GM12872 (cell line): ENCODE measurements at regions not wholly inside any gene's neighbourhood (a gene's known extent, or its start where the extent isn't known, plus 50 kb on each side); places are given as distances from the start of the nearest gene placed in this dataset.

Source experiments
- TF ChIP-seq, protein P1 (sequence below): IDR thresholded peaks from 3 replicates; pipeline ENCODE4 v1.5.1; 2011; ENCODE audit warnings: low read depth, mild to moderate bottlenecking, low read length, moderate library complexity; ENCODE audit not compliant: insufficient read depth

GRCh38 chr2:19617257-19617848 is 258.9 kb upstream of the OSR1 start:
- TF ChIP-seq, protein P1, sequence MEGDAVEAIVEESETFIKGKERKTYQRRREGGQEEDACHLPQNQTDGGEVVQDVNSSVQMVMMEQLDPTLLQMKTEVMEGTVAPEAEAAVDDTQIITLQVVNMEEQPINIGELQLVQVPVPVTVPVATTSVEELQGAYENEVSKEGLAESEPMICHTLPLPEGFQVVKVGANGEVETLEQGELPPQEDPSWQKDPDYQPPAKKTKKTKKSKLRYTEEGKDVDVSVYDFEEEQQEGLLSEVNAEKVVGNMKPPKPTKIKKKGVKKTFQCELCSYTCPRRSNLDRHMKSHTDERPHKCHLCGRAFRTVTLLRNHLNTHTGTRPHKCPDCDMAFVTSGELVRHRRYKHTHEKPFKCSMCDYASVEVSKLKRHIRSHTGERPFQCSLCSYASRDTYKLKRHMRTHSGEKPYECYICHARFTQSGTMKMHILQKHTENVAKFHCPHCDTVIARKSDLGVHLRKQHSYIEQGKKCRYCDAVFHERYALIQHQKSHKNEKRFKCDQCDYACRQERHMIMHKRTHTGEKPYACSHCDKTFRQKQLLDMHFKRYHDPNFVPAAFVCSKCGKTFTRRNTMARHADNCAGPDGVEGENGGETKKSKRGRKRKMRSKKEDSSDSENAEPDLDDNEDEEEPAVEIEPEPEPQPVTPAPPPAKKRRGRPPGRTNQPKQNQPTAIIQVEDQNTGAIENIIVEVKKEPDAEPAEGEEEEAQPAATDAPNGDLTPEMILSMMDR: no peak

DNA sequence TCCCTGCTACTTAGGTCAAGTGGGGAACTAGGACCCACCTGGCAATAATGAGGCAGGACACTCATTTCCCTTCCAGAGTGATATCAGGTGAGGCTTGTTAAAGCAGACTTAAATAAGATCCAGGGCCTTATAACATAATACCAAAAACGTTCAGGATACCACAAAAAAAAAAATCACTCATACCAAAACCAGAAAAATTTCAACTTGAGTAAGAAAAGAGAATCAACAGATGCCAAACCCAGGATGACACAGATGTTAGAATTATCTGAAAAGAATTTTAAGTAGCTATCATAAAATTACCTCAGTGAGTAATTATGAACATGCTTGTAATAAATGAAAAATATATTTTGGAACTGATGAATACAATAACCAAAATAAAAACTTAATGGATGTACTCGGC is 255.6 kb upstream of the OSR1 start:
- TF ChIP-seq, protein P1: no peak

GRCh38 chr2:19611491-19612332 is 253.3 kb upstream of the OSR1 start:
- TF ChIP-seq, protein P1: no peak

DNA sequence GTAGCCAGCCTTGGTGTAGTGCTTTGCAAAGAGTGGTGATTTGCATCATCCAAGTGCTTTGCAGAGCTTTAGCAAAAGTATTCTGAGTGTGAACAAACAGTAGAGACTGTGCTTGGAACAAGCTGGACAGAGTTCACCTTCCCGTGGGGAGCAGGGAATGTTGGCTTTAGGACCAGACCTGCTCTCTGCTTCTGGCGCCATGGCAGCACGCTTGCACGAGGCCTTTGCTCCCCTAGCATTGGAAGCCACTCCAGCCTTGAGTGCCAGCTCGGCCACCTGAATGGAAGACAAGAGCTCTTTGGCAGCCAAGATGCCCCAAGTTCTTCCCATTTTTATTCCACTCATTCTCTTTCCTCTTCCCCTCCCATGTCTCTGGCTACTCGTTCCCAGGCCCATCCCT is 250.8 kb upstream of the OSR1 start:
- TF ChIP-seq, protein P1: no peak

- TF ChIP-seq, protein P1: no peak
Measured at GRCh38 chr2:19607931-19608771, 249.7 kb upstream of the OSR1 start.

DNA sequence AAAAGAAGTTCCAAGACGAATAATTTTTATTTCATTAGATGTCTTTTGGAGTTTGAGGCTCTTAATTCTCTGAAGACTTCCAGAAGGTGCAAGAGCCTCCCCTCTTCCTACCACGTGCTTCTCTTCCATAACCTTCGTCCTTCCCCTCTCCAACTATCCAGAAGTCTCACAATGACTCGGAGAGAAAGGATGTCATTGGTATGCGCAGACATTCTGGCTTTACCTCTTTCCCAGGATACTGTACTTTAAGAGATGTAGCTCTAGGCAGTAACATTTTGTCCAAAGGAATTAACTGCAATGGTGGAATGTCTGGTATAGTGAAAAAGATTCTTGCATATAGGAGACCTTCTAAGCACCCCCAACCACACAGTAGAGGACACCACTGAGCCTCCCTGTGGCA is 249.0 kb upstream of the OSR1 start:
- TF ChIP-seq, protein P1: no peak

- TF ChIP-seq, protein P1: no peak
Measured at GRCh38 chr2:19600982-19601381, 242.6 kb upstream of the OSR1 start.
